Loucy (cell line): ENCODE measurements at regions not wholly inside any gene's neighbourhood (a gene's known extent, or its start where the extent isn't known, plus 50 kb on each side); places are given as distances from the start of the nearest gene placed in this dataset.

Experiments used
- H2AFZ ChIP-seq: fragments of 200-600 bp; sonication (generic); 2 replicates; pipeline ENCODE4 v1.6.0; 2016; ENCODE audit warnings: antibody characterized with exemption, mild to moderate bottlenecking, low read length, moderate library complexity
- H3F3A ChIP-seq: fragments of 200-600 bp; 2 replicates; pipeline ENCODE4 v1.6.0; 2016; ENCODE audit warnings: antibody characterized with exemption, low read depth, mild to moderate bottlenecking
- H3K27me3 ChIP-seq: fragments of 200-600 bp; sonication (generic); 2 replicates; pipeline ENCODE4 v1.6.1; 2014; ENCODE audit warnings: low read length, mild to moderate bottlenecking; ENCODE audit not compliant: insufficient read depth, poor library complexity, severe bottlenecking
- H3K36me3 ChIP-seq: fragments of 200-600 bp; sonication (generic); 2 replicates; pipeline ENCODE4 v1.6.1; 2016; ENCODE audit warnings: low read length; ENCODE audit not compliant: insufficient read depth
- H3K4me1 ChIP-seq: fragments of 200-600 bp; sonication (generic); 2 replicates; pipeline ENCODE4 v1.5.1; 2014; ENCODE audit warnings: low read length, mild to moderate bottlenecking; ENCODE audit not compliant: insufficient read depth, poor library complexity, severe bottlenecking
- H3K4me2 ChIP-seq: fragments of 200-600 bp; sonication (generic); 2 replicates; pipeline ENCODE4 v1.6.0; 2014; ENCODE audit warnings: antibody characterized with exemption, low read length, low read depth, mild to moderate bottlenecking; ENCODE audit not compliant: poor library complexity, severe bottlenecking
- H3K4me3 ChIP-seq: fragments of 200-600 bp; sonication (generic); 2 replicates; pipeline ENCODE4 v1.5.1; 2014; ENCODE audit warnings: low read length, mild to moderate bottlenecking, mixed read lengths; ENCODE audit not compliant: poor library complexity, severe bottlenecking
- H3K79me2 ChIP-seq: fragments of 200-600 bp; sonication (generic); 2 replicates; pipeline ENCODE4 v1.6.1; 2014; ENCODE audit warnings: low read length; ENCODE audit not compliant: insufficient read depth
- H3K9ac ChIP-seq: fragments of 200-600 bp; sonication (generic); 2 replicates; pipeline ENCODE4 v1.6.0; 2014; ENCODE audit warnings: mild to moderate bottlenecking, low read depth, low read length, moderate library complexity; ENCODE audit not compliant: poor library complexity, severe bottlenecking
- H3K9me2 ChIP-seq: fragments of 200-600 bp; sonication (generic); replicated peaks from 2 replicates; pipeline ENCODE4 v1.6.1; 2016; ENCODE audit warnings: low read depth, low read length, mixed read lengths
- H3K9me3 ChIP-seq: fragments of 200-600 bp; sonication (generic); 2 replicates; pipeline ENCODE4 v1.6.1; 2014; ENCODE audit warnings: mild to moderate bottlenecking, antibody characterized with exemption, low read length, low read depth; ENCODE audit not compliant: insufficient read depth
- H4K20me1 ChIP-seq: fragments of 200-600 bp; sonication (generic); 2 replicates; pipeline ENCODE4 v1.6.0; 2014; ENCODE audit warnings: antibody characterized with exemption, low read length, mild to moderate bottlenecking; ENCODE audit not compliant: insufficient read depth, poor library complexity, severe bottlenecking
- EZH2phosphoT487 ChIP-seq: fragments of 200-600 bp; IDR thresholded peaks from 2 replicates; pipeline ENCODE4 v1.6.1; 2018; ENCODE audit warnings: antibody characterized with exemption, mild to moderate bottlenecking, moderate library complexity, borderline replicate concordance
- TF ChIP-seq, protein P1 (sequence below): fragments of 200-600 bp; sonication (generic); conservative IDR thresholded peaks from 2 replicates; pipeline ENCODE4 v1.5.1; 2014; ENCODE audit warnings: mild to moderate bottlenecking, antibody characterized with exemption, low read length

DNA sequence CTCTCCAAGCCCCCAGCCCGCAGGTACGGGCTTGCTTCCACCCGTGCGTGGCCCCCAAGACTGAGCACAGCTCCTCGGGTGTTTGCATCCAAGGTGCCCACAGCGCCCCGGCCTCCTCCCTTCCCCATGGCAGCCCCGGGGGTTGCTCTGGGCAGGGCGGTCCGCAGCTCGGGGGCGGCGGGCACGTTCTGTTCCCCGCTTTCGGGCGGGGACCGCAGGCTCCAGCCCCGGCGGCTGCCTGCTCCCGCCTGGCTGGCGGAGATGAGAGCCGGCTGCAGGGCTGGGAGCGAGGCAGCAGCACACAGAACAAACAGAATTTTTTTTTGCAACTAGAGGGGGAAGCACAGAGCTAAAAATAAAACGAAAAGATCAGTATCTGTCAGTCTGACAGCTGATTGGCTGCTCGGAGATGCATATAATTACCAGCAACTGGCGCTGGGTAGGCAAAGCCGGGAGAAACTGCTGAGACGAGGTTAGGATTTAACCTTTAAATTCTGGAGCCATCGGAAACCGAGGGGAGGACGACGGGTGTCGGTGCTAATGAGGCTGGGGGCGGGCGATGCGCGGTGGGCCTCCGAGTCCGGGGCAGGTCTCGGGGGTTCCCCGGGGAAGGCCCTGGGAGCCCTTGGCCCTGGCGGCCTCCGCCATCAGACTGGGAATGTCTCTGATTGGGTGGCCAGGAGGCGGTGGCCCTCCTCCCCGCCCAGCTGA is 142.7 kb upstream of the IER5L start:
- Histone ChIP-seq H3K79me2 (no peaks in the 10 kb centered on the region), H3K9ac (peak overlapping the region; percentile 70), H3K4me1 (peaks cover 21% of the 10 kb centered on the region), H3K36me3 (no peaks in the 10 kb centered on the region), H3K9me2 (no peaks in the 10 kb centered on the region), H3K4me2 (peak overlapping the region; percentile 77), H4K20me1 (no peaks in the 10 kb centered on the region), H3K27me3 (no peaks in the 10 kb centered on the region), H3K4me3 (peak overlapping the region; percentile 57), H3F3A (no peaks in the 10 kb centered on the region), H3K9me3 (no peaks in the 10 kb centered on the region), H2AFZ (peak overlapping the region; percentile 49; the same call in 1 of the 2 replicates)
- TF ChIP-seq, protein P1, sequence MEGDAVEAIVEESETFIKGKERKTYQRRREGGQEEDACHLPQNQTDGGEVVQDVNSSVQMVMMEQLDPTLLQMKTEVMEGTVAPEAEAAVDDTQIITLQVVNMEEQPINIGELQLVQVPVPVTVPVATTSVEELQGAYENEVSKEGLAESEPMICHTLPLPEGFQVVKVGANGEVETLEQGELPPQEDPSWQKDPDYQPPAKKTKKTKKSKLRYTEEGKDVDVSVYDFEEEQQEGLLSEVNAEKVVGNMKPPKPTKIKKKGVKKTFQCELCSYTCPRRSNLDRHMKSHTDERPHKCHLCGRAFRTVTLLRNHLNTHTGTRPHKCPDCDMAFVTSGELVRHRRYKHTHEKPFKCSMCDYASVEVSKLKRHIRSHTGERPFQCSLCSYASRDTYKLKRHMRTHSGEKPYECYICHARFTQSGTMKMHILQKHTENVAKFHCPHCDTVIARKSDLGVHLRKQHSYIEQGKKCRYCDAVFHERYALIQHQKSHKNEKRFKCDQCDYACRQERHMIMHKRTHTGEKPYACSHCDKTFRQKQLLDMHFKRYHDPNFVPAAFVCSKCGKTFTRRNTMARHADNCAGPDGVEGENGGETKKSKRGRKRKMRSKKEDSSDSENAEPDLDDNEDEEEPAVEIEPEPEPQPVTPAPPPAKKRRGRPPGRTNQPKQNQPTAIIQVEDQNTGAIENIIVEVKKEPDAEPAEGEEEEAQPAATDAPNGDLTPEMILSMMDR = no peak
- TF ChIP-seq EZH2phosphoT487 = no peak

DNA sequence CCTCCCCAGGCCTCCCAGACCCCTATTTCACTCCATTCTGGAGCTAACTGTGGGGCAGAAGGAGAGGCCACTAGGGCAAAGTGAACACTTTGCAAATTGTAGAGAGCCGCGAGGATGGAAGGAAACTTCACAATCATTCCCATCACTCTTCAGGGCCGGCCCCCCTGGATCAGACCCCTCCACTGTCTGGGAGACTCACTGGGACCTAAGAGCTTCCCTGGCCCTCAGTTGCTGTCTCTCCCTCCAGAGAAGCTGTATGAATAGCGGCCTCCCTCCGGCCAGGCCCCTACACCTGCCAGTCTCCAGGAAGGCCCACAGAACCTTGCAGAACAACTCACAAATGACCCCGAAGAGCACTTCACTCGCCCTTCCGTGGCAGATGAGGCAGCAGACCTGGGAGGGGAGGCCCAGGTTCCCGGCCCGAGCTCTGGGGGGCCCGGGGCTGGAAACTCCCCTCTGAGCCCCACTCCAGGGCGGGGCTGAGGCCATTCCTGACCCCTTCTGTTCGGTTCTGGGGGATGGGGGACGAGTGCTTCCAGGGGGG is 141.9 kb upstream of the IER5L start:
- Histone ChIP-seq H3K79me2 (no peaks in the 10 kb centered on the region), H2AFZ (no peak overlapping the region), H3K4me2 (peak overlapping the region; percentile 77), H3K9ac (peak overlapping the region; percentile 70), H3K27me3 (no peaks in the 10 kb centered on the region), H3K9me3 (no peaks in the 10 kb centered on the region), H3K9me2 (no peaks in the 10 kb centered on the region), H4K20me1 (no peaks in the 10 kb centered on the region), H3F3A (no peaks in the 10 kb centered on the region), H3K4me1 (peaks cover 21% of the 10 kb centered on the region), H3K36me3 (no peaks in the 10 kb centered on the region), H3K4me3 (peak overlapping the region; percentile 57)
- TF ChIP-seq, protein P1 = no peak
- TF ChIP-seq EZH2phosphoT487 = no peak

DNA sequence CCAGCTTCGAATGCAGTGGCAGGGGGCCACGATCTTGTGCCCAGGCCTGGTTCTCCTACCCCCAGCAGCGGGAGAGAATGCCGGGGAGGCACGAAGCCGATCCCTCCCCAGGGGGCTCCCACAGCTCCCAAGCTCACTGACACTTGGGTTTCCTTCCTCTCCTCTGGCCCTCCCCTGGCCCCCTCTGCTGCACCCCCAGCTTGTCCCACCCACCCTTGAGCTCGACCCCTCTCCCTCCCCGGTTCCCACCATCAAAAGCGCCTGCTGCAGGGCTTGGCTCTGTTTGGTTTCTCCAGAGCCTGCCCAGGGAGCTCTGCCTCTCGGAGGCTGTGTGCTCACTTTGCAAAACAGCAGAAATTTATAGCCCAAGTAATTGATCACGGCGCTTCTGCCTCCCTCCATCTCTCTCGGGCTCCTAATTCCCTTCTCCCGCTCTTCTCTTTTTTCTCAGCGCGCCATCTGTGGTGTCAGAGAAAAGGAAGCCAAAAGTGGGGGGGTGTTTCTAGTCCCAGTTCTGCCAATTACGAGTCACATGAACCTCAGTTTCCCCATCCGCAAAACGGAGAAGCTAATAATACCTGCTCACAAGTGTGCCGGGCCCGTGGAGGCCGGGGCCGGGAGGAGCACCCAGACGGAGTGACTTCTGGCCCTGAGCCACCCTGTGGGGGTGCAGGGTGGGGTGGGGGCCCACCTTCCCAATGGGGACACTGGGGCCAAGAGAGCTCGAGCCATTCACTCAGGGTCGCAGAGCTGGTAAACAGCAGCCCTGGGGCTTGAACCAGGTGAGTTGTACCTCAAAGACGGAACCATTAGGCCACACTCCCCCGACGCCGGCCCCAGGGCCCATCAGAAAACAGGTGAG is 141.2 kb upstream of the IER5L start:
- H3K27me3 ChIP-seq = no peaks in the 10 kb centered on the region
- H3K9me3 ChIP-seq = no peaks in the 10 kb centered on the region
- no peaks in the 10 kb centered on the region for H3K9me2 ChIP-seq
- no peak overlapping the region for H2AFZ ChIP-seq
- no peaks in the 10 kb centered on the region for H3K36me3 ChIP-seq
- H3K4me3 ChIP-seq = no peak overlapping the region
- H3K9ac ChIP-seq = peak overlapping the region; percentile 70
- H4K20me1 ChIP-seq = no peaks in the 10 kb centered on the region
- H3K4me1 ChIP-seq = peaks cover 21% of the 10 kb centered on the region
- H3F3A ChIP-seq = no peaks in the 10 kb centered on the region
- TF ChIP-seq EZH2phosphoT487 = no peak
- no peaks in the 10 kb centered on the region for H3K79me2 ChIP-seq
- no peak overlapping the region for H3K4me2 ChIP-seq
